NOMO-1 treated with dmso at 0.1 percent for 144 hours (cell line): ENCODE measurements at regions not wholly inside any gene's neighbourhood (a gene's known extent, or its start where the extent isn't known, plus 50 kb on each side); places are given as distances from the start of the nearest gene placed in this dataset.
"Not testable (repeated sequence)": the region's sequence is repeated elsewhere in the genome, so short reads cannot be mapped to it uniquely, and the experiment has no call there.

Experiments
- DNase-seq: peaks from one replicate; lab custom pipeline; 2025; ENCODE audit not compliant: unreplicated experiment; lab: John Stamatoyannopoulos, UW

- DNase-seq, result no peak
Observed at GRCh38 chr16:35102780-35103403, 1643.5 kb downstream of the TP53TG3F start.

DNA sequence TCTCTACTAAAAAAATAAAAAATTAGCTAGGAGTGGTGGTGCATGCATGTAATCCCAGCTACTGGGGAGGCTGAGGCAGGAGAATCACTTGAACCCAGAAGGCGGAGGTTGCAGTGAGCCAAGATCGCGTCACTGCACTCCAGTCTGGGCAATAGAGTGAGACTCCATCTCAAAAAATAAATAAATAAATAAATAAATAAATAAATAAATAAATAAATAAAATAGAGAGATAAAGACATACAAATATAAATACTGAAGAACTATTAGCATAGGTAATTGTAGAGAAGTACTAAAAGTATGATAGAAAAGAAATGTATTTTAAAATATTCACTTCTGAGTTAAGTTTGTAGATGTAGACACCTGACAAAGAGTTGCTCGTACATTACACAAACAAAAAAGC lies 1652.4 kb downstream of the TP53TG3F start:
- not testable (repeated sequence) for DNase-seq

GRCh38 chr16:35131429-35131828 lies 1672.0 kb downstream of the TP53TG3F start:
- no peak for DNase-seq

- no peak for DNase-seq
Observed at GRCh38 chr16:35134471-35134870, 1675.1 kb downstream of the TP53TG3F start.

DNA sequence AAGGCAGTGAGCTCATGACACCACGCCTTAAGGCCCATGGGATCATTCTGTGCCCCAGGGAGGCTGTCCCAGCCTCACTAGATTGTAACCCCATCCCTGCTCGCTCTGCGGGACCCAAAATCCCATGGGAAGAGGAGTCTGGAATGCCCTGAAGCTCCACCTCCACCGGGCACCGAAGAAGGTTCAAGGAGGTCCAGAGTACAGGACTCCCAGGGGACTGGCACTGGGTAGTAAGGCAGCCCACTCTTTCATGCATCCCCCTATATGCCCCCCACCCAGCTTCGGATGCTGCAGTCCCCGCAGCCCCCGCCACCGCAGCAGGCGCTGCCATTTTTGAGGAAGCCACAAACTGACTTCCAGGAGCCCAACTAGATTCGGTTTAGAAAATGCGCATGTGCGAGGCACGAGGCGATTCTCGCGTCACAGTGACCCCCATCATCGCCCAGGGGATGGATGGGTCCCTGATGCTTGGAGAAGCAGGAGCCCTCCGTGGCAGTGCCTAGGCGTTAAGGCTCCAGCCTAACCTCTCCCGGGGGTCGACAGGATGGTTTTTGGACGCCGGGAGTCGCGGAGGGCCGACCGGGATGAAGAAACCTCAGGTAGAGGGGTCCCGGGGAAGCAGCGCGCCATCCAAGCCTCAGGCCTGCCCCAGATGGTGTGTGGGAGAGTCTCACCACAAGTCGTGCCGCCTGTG lies 1681.0 kb downstream of the TP53TG3F start:
- no peak for DNase-seq

GRCh38 chr16:35141303-35141702 lies 1681.9 kb downstream of the TP53TG3F start:
- no peak for DNase-seq

GRCh38 chr16:35142147-35142808 lies 1682.9 kb downstream of the TP53TG3F start:
- no peak for DNase-seq

GRCh38 chr16:35142809-35143192 lies 1683.4 kb downstream of the TP53TG3F start:
- DNase-seq, result no peak

DNA sequence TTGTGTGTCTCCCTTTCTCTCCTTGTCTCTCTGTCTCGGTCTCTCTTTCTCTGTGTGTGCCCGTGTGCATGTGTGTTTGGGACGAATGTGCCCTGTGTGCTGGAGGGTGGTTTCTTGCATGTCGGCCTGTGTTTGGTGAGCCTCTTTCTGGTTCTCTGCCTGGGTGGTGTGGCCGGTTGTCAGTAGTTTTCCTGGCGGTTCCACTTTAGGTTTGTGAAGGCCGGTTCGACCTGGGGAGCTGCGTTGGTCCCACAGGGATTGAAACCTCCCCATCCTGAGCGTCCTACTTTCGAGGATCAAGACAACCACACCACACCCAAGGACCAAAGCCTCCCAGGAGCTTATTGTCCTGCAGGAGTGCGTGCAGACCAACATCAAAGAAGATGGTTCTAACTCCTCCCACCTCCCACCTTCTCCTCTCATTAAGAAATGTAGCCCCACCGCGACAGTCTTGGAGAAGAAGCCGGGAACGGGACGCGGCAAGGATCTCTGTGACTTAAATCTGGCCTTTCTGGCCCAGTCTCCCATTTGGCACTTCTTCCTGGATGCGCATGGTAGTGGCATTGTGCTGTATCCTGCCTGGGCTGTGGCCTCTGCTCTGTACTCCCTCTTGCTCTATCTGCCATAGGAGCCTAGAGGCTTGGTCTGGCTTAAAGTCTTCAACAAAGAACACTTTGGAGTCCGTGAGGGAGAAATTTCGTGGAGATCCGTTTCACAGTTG lies 1685.0 kb downstream of the TP53TG3F start:
- no peak for DNase-seq

DNA sequence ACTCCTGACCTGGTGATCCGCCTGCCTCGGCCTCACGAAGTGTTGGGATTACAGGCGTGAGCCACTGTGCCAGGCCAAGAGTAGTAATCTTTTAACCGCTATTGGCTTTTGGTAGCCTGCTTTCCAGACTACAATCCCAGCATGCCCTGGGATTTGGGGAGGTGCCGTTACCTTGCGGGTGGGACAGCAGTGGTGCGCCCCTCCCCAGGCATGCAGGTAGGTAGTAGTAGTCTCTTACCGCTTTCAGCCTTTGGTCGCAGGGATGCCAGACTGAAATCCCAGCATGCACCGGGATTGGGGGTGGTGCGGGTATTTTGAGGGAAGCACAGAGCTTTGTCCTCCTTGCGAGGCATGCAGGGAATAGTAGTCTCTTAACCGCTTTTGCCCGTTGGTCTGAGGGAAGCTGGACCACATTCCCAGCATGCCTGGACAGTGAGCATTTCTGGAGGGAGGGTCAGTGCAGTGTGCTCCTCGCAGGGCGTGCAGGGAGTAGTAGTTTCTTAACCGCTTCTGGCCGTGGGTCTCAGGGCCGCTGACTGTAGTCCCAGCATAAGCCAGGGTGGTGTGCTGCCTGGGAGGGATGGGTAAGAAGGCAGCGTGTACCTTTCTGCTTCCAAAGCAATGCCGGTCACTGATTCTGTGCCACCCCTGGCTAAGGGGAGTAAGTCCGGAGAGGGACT lies 1686.8 kb downstream of the TP53TG3F start:
- DNase-seq, result no peak

DNA sequence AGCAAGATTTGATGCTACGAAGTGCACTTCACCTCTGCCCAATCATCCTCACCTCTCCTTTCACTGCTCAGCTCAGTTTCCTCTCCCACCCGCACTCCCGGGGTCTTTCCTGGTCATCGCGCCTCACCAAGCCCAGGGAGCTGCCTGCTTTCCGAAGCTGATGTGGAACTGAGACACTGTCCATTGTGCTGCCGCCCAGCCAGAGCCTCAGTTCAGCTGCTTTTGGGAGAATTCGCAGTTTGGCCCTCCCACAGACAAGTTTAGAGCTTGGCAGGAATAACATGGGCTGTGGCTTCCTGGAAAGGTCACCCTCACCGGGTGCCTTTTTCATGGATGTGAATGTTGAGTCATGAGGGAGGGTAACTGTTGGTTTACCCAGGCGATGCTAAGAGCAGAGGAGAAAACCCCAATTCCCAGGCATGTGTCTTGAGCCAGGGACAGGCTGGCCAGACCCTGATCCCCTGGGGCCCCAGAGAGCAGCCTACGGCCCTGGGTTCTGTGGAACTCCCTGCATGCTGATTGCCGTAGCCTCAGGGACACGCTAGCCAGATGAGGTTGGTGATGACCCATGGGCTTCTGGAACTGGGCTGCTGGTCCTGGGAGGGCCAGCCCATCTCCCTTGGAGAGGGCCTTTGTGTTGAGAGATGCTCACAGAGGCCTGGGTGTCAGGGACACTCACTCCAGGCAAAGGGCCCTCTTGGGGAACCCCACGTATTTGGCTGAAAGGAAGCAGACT lies 1687.5 kb downstream of the TP53TG3F start:
- DNase-seq, result no peak

DNA sequence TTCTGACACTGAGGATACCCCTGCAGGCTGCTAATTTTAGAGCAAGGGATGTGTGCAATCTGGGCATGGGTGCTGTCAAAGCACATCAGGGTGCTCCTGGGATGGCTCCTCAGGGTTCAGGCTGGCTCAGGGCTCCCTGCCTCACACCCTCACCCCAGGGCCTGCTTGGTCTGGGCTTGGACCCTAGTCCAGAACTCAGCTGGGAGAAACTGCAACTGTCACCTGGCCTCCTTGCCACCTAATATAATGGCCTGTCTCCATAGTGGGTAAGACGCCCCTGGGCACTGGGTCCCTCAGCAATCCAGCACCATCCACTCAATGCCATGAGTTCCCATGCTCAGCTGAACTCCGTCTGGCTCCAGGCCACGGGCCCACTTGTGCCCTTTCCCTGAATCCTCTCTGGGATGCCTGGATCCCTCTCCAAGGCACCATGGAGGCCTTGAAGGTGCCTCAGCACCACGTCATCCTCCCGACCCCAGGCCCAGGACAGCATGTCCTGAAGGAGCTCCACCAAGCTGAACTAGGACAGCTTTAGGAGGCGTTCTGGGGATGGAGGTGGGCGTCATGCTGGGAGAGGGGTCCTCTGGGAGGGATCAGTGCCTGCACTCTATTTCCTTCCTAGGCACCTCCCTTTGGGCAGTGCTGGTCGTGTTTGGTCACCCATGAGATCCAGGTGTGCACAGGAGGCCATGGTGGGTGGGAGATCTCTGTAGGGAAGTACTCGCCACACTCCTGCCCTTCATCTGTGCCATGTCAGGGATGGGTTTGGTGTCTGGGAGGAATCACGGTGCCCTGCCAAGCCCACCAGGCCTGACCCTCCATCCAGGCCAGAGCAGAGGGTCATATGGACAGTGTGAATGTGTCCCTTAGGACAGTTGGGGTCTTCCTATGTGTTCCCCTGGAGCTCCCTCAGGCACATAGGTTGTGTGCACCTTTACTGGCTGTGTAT lies 1688.4 kb downstream of the TP53TG3F start:
- no peak for DNase-seq

- no peak for DNase-seq
Observed at GRCh38 chr16:35148748-35149147, 1689.3 kb downstream of the TP53TG3F start.

DNA sequence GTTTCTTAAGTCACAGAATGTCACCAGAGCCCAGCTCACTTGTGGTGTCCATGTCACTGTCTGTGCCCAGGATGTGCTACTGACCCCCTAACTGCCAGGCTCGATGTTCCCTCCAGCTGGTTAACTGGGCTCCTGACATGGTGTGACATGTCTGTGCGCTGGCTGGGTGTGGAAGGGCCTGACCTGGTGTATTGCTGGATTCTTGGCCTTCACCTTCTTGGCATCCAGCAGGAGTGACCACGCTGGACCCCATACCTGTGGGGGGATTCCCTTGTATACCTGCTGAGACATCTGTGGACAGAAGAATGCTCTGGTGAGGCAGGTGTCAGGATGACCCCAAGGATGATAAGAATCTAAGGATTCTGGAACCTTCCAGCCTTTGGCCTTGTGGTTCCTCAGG lies 1690.1 kb downstream of the TP53TG3F start:
- no peak for DNase-seq

DNA sequence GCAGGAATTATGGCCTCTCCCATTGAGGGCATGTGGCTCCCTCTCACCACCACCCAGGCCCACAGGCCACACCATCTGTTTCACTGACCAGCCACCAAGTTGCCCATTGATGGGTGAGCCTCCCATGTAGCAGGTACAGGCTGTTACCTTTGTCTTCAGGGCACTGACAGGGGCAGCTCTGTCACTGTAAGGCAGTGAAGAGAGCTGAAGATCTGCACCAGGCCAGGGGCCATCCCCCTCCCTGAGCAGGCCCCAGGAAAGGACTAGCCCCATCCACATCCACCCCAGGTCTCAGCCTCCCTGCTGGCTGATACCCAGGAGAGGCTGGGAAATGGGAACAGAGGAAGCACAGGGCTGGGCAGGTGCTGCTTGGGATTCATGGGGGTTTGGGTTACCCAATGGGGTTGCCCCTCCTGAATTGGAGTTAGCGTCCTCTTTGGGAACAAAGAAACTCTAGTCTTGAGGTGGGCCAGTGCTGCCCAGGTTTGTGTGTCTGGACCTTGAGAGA lies 1691.4 kb downstream of the TP53TG3F start:
- DNase-seq, result no peak

GRCh38 chr16:35152067-35152627 lies 1692.7 kb downstream of the TP53TG3F start:
- DNase-seq, result no peak

GRCh38 chr16:35154627-35155026 lies 1695.2 kb downstream of the TP53TG3F start:
- no peak for DNase-seq

DNA sequence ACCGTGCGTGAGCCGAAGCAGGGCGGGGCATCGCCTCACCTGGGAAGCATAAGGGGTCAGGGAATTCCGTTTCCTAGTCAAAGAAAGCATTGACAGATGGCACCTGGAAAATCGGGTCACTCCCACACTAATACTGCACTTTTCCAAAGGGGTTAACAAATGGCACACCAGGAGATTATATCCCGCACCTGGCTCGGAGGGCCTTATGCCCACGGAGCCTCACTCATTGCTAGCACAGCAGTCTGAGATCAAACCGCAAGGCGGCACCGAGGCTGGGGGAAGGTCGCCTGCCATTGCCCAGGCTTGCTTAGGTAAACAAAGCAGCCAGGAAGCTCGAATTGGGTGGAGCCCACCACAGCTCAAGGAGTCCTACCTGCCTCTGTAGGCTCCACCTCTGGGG lies 1698.1 kb downstream of the TP53TG3F start:
- not testable (repeated sequence) for DNase-seq

DNA sequence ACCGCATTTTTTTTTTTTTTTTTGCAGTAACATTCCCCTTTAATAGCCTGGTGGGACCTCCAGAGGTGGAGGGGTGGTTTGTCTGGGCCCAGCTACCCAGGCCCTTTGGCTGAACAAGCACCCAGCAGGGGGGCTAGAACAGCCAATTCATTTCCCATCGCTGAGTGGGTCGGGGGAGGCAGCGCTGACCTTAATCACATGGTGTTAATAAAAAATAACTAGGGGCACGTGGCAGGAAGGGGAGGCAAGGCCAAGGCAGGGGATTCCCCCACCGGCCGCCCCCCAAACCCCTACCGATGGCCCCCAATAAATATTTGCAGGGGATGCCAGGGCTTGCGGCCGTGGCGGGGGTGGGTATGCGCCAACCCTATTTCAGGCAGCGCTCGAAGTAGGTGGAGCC lies 1709.9 kb downstream of the TP53TG3F start:
- DNase-seq, result not testable (repeated sequence)
